GM13977 (cell line): ENCODE measurements at regions not wholly inside any gene's neighbourhood (a gene's known extent, or its start where the extent isn't known, plus 50 kb on each side); places are given as distances from the start of the nearest gene placed in this dataset.
"Not testable (repeated sequence)": the region's sequence is repeated elsewhere in the genome, so short reads cannot be mapped to it uniquely, and the experiment has no call there.

Experiments used
- DNase-seq: peaks from one replicate; pipeline ENCODE4 v3.0.0; 2012; ENCODE audit warnings: low spot score
- CTCF ChIP-seq: IDR thresholded peaks from 2 replicates; pipeline ENCODE4 v1.5.1; 2012; ENCODE audit warnings: mild to moderate bottlenecking, control low read depth; ENCODE audit not compliant: insufficient read depth; ENCODE audit errors: extremely low read depth, missing control alignments
- in situ Hi-C: fragments of 300-500 bp; cut with MboI; formaldehyde crosslinking; loops from one replicate; pipeline ENCODE4 v1.12.0; 2022; ENCODE audit warnings: low sequenced_read_pairs, low pct_unique_long_range_greater_than_20kb, mixed read lengths, inconsistent platforms; ENCODE audit not compliant: unreplicated experiment

GRCh38 chr16:6775712-6776111, 556.9 kb upstream of the RBFOX1 start:
- DNase-seq = no peak
- no peak for TF ChIP-seq CTCF
- in situ Hi-C loops = no loop called here

GRCh38 chr16:6771956-6772355, 560.7 kb upstream of the RBFOX1 start:
- in situ Hi-C loops = no loop called here
- DNase-seq = no peak
- TF ChIP-seq CTCF = no peak

- DNase-seq = no peak
- in situ Hi-C loops = no loop called here
- no peak for TF ChIP-seq CTCF
Observed at GRCh38 chr16:6753553-6753952, 579.1 kb upstream of the RBFOX1 start.

GRCh38 chr16:6751191-6751590, 581.5 kb upstream of the RBFOX1 start:
- in situ Hi-C loops = no loop called here
- no peak for TF ChIP-seq CTCF
- DNase-seq = no peak

GRCh38 chr16:6749698-6750097, 582.9 kb upstream of the RBFOX1 start:
- no peak for TF ChIP-seq CTCF
- in situ Hi-C loops = no loop called here
- no peak for DNase-seq

- in situ Hi-C loops, DNase-seq: not testable (repeated sequence)
Observed at GRCh38 chr16:6736302-6736701, 596.3 kb upstream of the RBFOX1 start.

GRCh38 chr16:6735631-6736030, 597.0 kb upstream of the RBFOX1 start:
- in situ Hi-C loops = no loop called here
- no peak for DNase-seq
- no peak for TF ChIP-seq CTCF
